SKM-1 (cell line): ENCODE measurements at regions not wholly inside any gene's neighbourhood (a gene's known extent, or its start where the extent isn't known, plus 50 kb on each side); places are given as distances from the start of the nearest gene placed in this dataset.
"Not testable (repeated sequence)": the region's sequence is repeated elsewhere in the genome, so short reads cannot be mapped to it uniquely, and the experiment has no call there.

Source experiments
- DNase-seq: peaks from one replicate; lab custom pipeline; 2025; ENCODE audit not compliant: unreplicated experiment; lab: John Stamatoyannopoulos, UW

GRCh38 chr9:7739595-7739994 lies 60.0 kb downstream of the DMAC1 start:
- DNase-seq = no peak

GRCh38 chr9:7735311-7735710 lies 64.3 kb downstream of the DMAC1 start:
- DNase-seq = no peak

DNA sequence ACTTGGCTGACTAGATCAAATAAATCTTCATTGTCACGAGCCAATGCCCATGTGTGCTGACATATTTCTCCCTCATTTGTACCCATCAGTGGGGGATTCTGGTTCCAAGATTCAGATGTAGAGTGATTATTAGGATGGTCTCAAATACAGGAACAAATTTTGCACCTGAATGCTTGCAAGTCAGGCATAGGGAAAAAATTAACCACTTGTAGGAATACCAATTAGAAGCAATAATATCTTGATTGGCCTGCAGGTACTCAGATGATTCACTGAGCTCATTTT lies 69.5 kb downstream of the DMAC1 start:
- DNase-seq = no peak

DNA sequence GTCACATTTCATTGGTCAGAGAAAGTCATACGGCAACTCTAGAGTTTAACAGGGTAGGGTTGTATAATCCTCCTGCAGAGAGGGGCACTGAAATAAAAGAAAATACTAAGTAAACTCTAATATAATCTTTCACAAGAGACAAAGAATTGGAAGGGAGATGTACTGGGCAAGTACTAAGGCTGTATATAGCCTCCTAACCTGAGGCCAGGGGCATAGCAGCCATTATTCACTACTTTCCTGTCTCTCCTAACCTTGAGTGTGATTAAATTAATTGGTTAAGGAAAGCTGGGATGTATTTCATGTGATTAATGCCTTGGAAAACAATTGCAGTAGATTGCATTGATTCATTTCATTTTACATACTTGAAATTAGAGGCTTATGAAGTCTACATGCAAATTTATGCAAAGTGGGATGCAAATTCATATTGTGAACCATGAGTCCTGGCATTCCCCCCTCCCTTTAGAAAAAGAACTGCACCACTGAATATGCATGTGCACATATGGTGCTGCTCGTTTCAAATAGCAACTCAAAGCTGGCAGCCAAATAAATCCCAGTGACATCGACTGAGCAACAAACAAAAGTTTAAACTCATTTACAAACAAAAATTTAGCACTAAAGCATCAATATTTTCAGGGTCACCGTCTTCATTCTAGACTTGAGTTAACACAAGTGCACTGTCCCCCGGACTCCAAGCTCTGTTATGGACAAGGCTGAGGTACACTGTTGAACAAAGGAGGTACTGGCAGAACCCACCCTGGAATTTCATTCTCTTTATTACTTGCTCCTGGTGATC lies 70.0 kb downstream of the DMAC1 start:
- DNase-seq = no peak

DNA sequence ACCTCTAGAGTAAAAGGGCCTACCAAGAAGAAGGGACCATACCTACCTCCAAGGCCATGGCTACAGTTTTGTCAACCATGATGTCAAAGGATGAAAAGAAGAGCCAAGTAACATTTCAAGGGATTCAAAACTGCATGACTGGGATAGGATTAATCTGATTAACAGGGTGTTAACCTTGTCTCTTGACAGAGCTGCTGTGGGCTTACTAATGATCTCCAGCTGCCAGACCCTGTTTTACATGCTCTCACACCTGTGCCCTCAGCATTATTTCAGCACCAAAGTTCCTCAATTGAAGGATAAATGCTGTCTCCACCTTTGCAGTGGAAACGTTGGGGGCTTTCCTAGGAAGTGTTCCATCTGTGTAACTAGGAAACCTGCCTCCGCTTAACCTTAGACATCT lies 78.3 kb downstream of the DMAC1 start:
- no peak for DNase-seq

- not testable (repeated sequence) for DNase-seq
Observed at GRCh38 chr9:7713088-7713487, 86.5 kb downstream of the DMAC1 start.

- DNase-seq = no peak
Observed at GRCh38 chr9:7710686-7711085, 88.9 kb downstream of the DMAC1 start.

GRCh38 chr9:7707934-7708333 lies 91.6 kb downstream of the DMAC1 start:
- no peak for DNase-seq

- DNase-seq = no peak
Observed at GRCh38 chr9:7704543-7704942, 95.0 kb downstream of the DMAC1 start.

GRCh38 chr9:7691909-7692308 lies 107.7 kb downstream of the DMAC1 start:
- peak; percentile 37 for DNase-seq

GRCh38 chr9:7690014-7690413 lies 109.6 kb downstream of the DMAC1 start:
- no peak for DNase-seq

DNA sequence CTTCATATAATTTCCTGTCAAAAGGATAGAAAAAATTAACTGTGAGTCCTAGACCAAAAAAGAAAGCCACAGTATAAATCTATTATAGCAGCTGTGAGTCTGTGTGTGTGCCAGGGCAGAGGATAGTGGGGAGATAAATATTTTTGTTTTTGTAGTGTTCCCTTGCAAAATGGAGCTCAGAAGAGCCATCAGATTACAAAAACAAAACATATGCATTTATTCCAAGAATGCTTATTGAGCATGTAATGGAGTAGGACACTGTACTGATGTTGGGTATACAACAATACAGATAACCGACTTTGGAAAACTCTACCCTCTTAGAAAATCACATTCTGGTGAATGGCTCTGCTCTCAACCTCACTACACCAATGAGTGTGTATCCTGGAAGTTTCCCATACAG lies 111.0 kb downstream of the DMAC1 start:
- no peak for DNase-seq

GRCh38 chr9:7676609-7677156 lies 122.9 kb downstream of the DMAC1 start:
- no peak for DNase-seq

GRCh38 chr9:7671847-7672246 lies 127.7 kb downstream of the DMAC1 start:
- peak; percentile 21 for DNase-seq

DNA sequence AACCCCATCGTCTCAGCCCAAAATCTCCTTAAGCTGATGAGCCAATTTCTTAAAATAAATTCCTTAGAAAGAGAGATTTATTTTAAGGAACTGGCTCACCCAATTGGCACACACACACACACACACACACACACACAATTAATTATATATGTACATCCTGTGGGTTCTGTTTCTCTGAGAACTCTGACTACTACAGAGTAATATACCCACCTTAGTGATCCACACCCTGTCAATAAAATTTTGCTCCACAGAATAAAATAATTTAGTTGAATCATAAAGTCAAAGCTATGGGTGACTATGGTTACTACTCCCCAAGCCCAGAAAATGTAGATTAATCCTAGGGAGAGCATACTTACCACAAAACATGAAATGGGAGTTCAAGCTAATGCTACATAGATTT lies 131.0 kb downstream of the DMAC1 start:
- no peak for DNase-seq

- DNase-seq = no peak
Observed at GRCh38 chr9:7665874-7666273, 133.7 kb downstream of the DMAC1 start.

- no peak for DNase-seq
Observed at GRCh38 chr9:7659766-7660165, 139.8 kb downstream of the DMAC1 start.

- DNase-seq = no peak
Observed at GRCh38 chr9:7656636-7657035, 142.9 kb downstream of the DMAC1 start.

DNA sequence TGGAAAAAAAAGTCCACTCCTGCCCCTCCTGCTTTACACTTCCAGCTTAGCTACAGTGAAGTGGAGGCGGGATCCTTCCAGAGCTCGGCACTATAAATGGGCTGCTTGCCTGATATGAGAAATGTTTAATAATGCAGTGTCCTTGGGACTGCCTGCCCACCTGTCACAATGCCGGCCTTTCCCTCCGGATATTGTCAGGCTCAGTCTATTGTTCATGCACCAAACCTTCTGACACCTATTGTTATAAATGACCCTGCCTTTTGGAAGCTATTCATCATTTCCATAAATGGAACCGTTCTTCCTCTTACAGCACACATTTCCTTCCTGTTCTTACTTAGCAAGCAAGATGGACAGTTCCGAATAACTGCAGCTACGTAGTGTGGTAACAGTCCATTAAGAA lies 146.3 kb downstream of the DMAC1 start:
- DNase-seq = no peak

- DNase-seq = no peak
Observed at GRCh38 chr9:7640231-7640630, 159.3 kb downstream of the DMAC1 start.

DNA sequence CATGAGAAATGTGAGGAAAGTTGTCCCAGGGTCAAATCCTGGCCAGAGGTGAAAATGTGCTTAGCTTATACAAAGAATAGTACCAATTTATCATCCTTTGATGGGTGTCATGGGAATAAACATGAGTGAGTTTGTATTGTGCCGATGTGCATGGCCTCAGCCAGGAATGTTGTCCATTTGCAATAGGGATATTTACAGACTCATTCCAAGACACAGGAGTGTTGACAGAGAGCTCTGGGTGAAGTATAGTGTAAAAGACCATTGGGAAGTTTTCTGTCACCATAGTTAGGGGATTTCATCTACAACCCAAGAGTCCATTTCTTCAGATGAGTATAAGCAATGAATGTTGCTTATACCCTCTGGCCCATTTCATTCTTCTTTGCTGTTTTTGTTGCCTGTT lies 160.1 kb downstream of the DMAC1 start:
- DNase-seq = no peak

GRCh38 chr9:7636838-7637467 lies 162.6 kb downstream of the DMAC1 start:
- no peak for DNase-seq

GRCh38 chr9:7636309-7636708 lies 163.3 kb downstream of the DMAC1 start:
- no peak for DNase-seq
